ENCODE measurements at regions not wholly inside any gene's neighbourhood (a gene's known extent, or its start where the extent isn't known, plus 50 kb on each side); places are given as distances from the start of the nearest gene placed in this dataset.

DNA sequence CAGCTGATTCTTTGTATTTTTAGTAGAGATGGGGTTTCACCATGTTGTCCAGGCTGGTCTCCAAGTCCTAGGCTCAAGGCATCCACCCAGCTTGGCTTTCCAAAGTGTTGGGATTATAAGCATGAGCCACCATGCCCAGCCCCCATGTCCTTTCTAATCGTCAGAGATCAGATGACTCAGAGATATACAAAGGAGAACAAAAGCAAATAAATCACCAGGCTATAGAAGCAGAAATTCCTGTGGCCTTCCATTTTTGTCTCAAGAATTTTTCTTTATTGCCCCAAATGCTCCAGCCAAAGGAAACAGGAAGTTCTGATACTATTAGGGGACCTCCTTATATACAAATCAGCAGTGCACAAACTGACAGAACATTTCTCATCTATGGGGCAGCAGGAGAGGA lies 207.8 kb downstream of the RFC3 start:
- Histone ChIP-seq H3K27me3 (ENCODE audit: control insufficient read depth, insufficient read depth, low read length) (no peaks in the 10 kb centered on the region), H3K9ac (ENCODE audit: low read depth, low read length) (no peak overlapping the region), H3K36me3 (ENCODE audit: control insufficient read depth, insufficient read depth, low read length) (no peaks in the 10 kb centered on the region), H3K9me3 (ENCODE audit: control insufficient read depth, insufficient read depth, low read length) (peaks cover 14% of the 10 kb centered on the region; the same call in 1 of the 2 replicates), H3K4me3 (ENCODE audit: low read depth, low read length) (no peak overlapping the region), H3K27ac (ENCODE audit: low read depth, low read length) (no peak overlapping the region), H3K4me1 (ENCODE audit: control insufficient read depth, insufficient read depth, low read length) (no peaks in the 10 kb centered on the region)

DNA sequence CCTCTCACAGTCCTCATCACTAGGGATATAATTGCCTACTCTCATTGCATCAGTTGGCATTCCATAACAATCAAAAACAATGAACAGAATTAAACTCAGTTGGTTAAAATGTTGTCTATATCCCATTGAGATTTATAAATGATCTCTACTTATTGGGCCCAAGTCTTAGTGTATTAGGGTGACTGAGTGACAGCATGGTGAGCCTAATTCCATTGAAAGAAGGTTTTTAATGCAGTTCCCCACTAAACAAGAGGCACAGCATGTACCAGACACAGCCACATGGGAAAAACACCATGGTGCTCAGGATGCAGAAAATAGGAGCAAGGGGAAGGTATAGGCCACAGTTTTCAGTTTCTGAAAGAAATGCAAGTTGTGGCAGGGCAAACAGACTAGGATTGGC lies 208.4 kb downstream of the RFC3 start:
- Histone ChIP-seq H3K9ac (ENCODE audit: low read depth, low read length) (no peak overlapping the region), H3K27me3 (ENCODE audit: control insufficient read depth, insufficient read depth, low read length) (no peaks in the 10 kb centered on the region), H3K4me1 (ENCODE audit: control insufficient read depth, insufficient read depth, low read length) (no peaks in the 10 kb centered on the region), H3K4me3 (ENCODE audit: low read depth, low read length) (no peak overlapping the region), H3K36me3 (ENCODE audit: control insufficient read depth, insufficient read depth, low read length) (no peaks in the 10 kb centered on the region), H3K27ac (ENCODE audit: low read depth, low read length) (no peak overlapping the region), H3K9me3 (ENCODE audit: control insufficient read depth, insufficient read depth, low read length) (peaks cover 14% of the 10 kb centered on the region; the same call in 1 of the 2 replicates)

DNA sequence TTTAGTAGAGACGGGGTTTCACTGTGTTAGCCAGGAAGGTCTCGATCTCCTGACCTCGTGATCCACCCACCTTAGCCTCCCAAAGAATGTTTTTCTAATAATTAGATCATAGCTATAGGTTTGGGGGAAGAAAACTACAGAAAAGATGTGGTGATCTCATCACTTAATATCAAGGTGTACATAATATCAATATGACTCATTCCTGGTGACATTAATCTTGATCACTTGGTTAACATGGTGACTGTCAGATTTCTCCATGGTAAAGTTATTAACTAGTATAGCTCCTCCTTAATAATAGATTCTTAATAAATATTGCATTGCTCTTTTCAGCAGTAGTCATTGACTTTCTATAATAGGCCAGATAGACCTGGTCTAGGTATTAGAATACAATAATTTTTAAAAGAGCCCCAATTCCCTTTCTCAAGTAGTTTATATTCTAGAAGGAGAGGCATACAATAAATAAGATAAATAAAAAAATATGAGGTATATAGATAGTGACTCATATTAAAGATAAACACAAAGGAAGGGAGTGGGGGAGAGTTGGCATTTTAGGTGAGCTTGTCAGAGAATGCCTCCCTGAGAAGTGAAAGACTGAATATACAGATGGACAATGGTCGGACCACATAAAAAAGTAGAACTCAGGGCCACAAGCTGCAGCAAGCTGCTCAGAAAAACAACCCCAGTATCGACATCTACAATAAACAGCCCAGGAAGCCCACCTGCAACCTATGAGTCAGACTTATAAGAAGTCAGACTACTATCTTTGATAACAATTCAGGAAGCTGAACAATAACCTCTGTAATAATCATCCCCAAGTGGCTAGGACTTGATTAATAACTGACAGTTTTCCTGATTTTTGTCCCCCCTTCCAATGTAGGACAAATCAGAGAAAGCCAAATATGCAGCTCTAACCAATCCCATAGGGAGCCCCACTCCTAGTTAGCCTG lies 210.8 kb downstream of the RFC3 start:
- Histone ChIP-seq H3K9ac (ENCODE audit: low read depth, low read length) (no peak overlapping the region), H3K9me3 (ENCODE audit: control insufficient read depth, insufficient read depth, low read length) (0 out of 2 replicates have a peak, but pooled peaks cover 11% of the 10 kb centered on the region), H3K4me3 (ENCODE audit: low read depth, low read length) (no peak overlapping the region), H3K4me1 (ENCODE audit: control insufficient read depth, insufficient read depth, low read length) (no peaks in the 10 kb centered on the region), H3K27ac (ENCODE audit: low read depth, low read length) (no peak overlapping the region), H3K36me3 (ENCODE audit: control insufficient read depth, insufficient read depth, low read length) (no peaks in the 10 kb centered on the region), H3K27me3 (ENCODE audit: control insufficient read depth, insufficient read depth, low read length) (no peaks in the 10 kb centered on the region)

DNA sequence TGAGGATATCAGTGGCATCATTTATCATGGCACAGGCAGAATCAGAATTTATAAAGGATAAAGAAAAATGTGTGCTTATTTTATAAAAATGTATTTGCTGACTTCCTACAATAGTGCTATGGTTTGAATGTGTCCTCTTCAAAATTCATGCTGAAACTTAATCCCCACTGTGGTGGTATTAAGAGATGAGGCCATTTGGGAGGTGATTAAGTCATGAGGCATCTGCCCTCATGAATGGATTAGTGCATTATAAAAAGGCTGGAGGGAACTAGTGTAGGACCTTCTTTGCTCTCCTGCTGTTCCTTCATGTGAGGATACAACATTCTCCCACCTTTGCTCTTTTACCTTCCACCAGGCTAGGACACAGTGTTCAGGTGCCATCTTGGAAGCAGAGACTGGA lies 212.8 kb downstream of the RFC3 start:
- no peak overlapping the region for H3K4me3 ChIP-seq (ENCODE audit: low read depth, low read length)
- no peaks in the 10 kb centered on the region for H3K36me3 ChIP-seq (ENCODE audit: control insufficient read depth, insufficient read depth, low read length)
- H3K9me3 ChIP-seq (ENCODE audit: control insufficient read depth, insufficient read depth, low read length): 0 out of 2 replicates have a peak, but pooled peaks cover 11% of the 10 kb centered on the region
- no peak overlapping the region for H3K27ac ChIP-seq (ENCODE audit: low read depth, low read length)
- H3K4me1 ChIP-seq (ENCODE audit: control insufficient read depth, insufficient read depth, low read length): no peaks in the 10 kb centered on the region
- no peak overlapping the region for H3K9ac ChIP-seq (ENCODE audit: low read depth, low read length)
- H3K27me3 ChIP-seq (ENCODE audit: control insufficient read depth, insufficient read depth, low read length): no peaks in the 10 kb centered on the region

DNA sequence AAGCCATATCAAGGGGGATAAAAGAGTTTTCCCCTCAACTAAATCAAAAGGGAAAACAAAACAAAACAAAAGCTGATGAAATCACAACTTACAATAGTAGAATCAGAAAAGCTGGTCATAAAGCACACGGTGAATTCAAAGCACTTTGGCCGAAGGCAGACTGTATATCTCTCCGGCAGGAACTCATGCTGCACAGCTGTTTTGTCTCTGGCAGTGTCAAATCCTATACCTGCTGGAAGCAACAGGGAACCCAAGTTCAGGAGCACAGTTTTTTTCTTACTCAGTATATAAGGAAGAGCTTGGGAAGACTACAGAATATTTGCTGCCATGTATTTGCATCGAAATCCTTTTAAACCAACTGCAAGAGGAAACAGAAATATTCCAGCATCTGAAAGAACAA lies 213.7 kb downstream of the RFC3 start:
- 0 out of 2 replicates have a peak, but pooled peaks cover 3% of the 10 kb centered on the region for H3K9me3 ChIP-seq (ENCODE audit: control insufficient read depth, insufficient read depth, low read length)
- H3K27ac ChIP-seq (ENCODE audit: low read depth, low read length): no peak overlapping the region
- no peaks in the 10 kb centered on the region for H3K27me3 ChIP-seq (ENCODE audit: control insufficient read depth, insufficient read depth, low read length)
- no peaks in the 10 kb centered on the region for H3K4me1 ChIP-seq (ENCODE audit: control insufficient read depth, insufficient read depth, low read length)
- no peak overlapping the region for H3K9ac ChIP-seq (ENCODE audit: low read depth, low read length)
- no peaks in the 10 kb centered on the region for H3K36me3 ChIP-seq (ENCODE audit: control insufficient read depth, insufficient read depth, low read length)
- no peak overlapping the region for H3K4me3 ChIP-seq (ENCODE audit: low read depth, low read length)

DNA sequence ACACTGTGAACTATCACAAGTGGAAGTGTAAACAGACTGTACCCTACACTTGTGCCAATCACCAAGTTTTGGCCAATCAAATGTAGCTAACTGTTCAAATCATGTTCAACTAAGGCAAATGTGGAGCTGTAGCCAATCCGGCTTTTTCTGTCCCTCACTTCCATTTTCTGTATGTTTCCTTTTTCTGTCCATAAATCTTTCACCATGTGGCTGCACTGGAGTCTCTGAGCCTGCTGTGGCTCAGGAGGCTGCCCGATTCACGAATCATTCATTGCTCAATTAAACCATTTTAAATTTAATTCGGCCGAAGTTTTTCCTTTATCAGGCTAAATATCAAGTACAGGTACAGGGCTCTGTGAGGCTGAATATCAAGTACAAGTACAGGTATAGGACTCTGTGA lies 216.5 kb downstream of the RFC3 start:
- no peaks in the 10 kb centered on the region for H3K36me3 ChIP-seq (ENCODE audit: control insufficient read depth, insufficient read depth, low read length)
- H3K27me3 ChIP-seq (ENCODE audit: control insufficient read depth, insufficient read depth, low read length): no peaks in the 10 kb centered on the region
- H3K27ac ChIP-seq (ENCODE audit: low read depth, low read length): no peak overlapping the region
- H3K9me3 ChIP-seq (ENCODE audit: control insufficient read depth, insufficient read depth, low read length): no peaks in the 10 kb centered on the region
- H3K4me1 ChIP-seq (ENCODE audit: control insufficient read depth, insufficient read depth, low read length): peaks cover 15% of the 10 kb centered on the region
- H3K9ac ChIP-seq (ENCODE audit: low read depth, low read length): no peak overlapping the region
- H3K4me3 ChIP-seq (ENCODE audit: low read depth, low read length): no peak overlapping the region

DNA sequence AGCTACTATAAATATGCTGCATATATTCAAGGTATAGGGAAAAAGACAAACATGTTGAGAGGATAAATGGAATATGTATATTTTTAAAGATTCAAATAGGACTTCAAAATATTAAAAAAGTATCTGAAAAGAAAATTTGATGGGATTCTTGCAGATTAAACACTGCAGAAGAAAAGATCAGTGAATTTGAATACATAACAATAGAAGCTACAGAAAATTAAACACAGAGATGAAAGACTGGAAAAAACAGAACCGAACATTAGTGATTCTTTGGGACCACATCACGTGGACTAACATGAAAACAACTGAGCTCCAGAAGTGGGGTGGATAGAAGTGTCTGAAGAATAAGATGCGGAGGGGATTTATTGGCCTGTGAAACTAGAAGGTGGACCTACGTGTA lies 217.2 kb downstream of the RFC3 start:
- H3K9me3 ChIP-seq (ENCODE audit: control insufficient read depth, insufficient read depth, low read length): no peaks in the 10 kb centered on the region
- H3K36me3 ChIP-seq (ENCODE audit: control insufficient read depth, insufficient read depth, low read length): no peaks in the 10 kb centered on the region
- no peak overlapping the region for H3K27ac ChIP-seq (ENCODE audit: low read depth, low read length)
- no peak overlapping the region for H3K9ac ChIP-seq (ENCODE audit: low read depth, low read length)
- no peaks in the 10 kb centered on the region for H3K27me3 ChIP-seq (ENCODE audit: control insufficient read depth, insufficient read depth, low read length)
- peaks cover 15% of the 10 kb centered on the region for H3K4me1 ChIP-seq (ENCODE audit: control insufficient read depth, insufficient read depth, low read length)
- no peak overlapping the region for H3K4me3 ChIP-seq (ENCODE audit: low read depth, low read length)

DNA sequence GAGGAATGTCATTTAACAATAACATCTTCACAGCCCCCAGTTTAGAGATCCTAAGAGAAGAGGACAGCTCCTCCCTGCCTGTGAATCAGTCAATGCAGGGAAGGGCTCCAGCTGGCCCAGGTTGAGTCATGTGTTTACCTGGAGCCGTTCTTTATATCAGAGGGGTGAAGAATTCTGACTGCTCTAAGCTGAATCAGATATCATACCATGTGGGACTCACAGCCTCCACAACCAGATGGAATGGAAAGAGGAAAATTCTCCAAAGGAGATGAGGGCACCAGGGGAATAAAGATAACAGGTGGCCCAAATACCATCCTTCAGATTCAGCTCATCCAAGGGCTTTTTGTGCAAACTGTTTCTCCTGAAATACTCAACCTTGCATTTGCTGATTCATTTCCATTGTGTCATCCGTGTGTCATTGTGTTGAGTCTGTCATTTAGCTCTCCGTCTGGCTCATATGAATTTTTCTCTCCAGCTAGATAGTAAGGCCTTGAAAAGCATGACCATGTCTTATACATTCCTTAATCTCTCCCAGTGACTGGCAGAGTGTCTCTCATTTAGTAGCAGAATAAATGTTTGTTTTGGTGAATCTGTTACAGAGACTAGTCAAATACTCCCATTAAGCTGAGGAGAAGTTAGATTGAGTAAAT lies 217.9 kb downstream of the RFC3 start:
- H3K27ac ChIP-seq (ENCODE audit: low read depth, low read length): no peak overlapping the region

DNA sequence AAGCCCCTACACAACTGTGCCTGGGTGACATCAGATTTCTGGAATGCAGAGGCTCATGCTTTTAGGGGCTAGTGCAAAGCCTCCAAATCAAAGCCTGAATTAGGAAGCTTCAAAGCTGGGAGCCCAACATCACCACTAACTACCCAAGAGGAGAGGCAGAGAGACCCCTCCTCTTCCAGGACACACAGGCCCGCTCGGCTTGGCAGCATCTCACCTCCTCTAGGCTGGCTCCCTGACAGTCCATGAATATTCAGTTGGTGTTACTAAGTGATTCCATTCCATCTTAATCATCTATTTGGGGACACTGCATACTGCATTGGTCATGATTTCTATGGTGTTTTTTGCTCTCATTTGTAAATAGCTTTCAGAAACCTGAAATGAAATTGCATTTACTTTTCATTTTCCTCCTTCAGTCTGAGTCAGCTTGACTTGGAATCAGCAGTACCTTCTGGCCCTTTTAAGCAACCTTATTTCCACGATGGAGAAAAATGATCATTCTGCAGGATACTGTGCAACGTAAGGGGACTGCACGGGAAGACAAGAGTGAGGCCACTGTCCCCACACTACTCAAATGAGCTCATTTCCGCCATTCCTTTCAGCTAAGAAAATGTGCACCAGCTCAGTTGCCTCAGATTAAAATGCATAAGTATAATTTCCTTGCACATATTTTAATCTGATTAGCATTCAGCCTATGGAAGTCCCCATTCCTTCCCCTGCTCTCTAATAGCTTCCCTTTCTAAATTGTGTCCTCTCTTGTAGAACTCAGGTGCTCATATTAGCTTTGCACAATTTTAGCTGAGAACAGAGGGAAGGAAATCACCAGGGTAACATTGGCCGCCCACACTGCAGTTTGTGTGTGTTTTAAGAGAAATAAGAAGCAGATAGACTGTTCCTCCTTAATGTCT lies 219.9 kb downstream of the RFC3 start:
- H3K9ac ChIP-seq (ENCODE audit: low read depth, low read length): no peak overlapping the region
- no peaks in the 10 kb centered on the region for H3K27me3 ChIP-seq (ENCODE audit: control insufficient read depth, insufficient read depth, low read length)
- peaks cover 15% of the 10 kb centered on the region for H3K4me1 ChIP-seq (ENCODE audit: control insufficient read depth, insufficient read depth, low read length)
- H3K36me3 ChIP-seq (ENCODE audit: control insufficient read depth, insufficient read depth, low read length): no peaks in the 10 kb centered on the region
- H3K27ac ChIP-seq (ENCODE audit: low read depth, low read length): no peak overlapping the region
- no peak overlapping the region for H3K4me3 ChIP-seq (ENCODE audit: low read depth, low read length)
- H3K9me3 ChIP-seq (ENCODE audit: control insufficient read depth, insufficient read depth, low read length): no peaks in the 10 kb centered on the region

More for the DNA sequence above, 217.9 kb downstream of the RFC3 start:
- Histone ChIP-seq H3K4me1 (ENCODE audit: control insufficient read depth, insufficient read depth, low read length) (peaks cover 15% of the 10 kb centered on the region), H3K36me3 (ENCODE audit: control insufficient read depth, insufficient read depth, low read length) (no peaks in the 10 kb centered on the region), H3K9ac (ENCODE audit: low read depth, low read length) (no peak overlapping the region), H3K27me3 (ENCODE audit: control insufficient read depth, insufficient read depth, low read length) (no peaks in the 10 kb centered on the region), H3K4me3 (ENCODE audit: low read depth, low read length) (no peak overlapping the region), H3K9me3 (ENCODE audit: control insufficient read depth, insufficient read depth, low read length) (no peaks in the 10 kb centered on the region)

DNA sequence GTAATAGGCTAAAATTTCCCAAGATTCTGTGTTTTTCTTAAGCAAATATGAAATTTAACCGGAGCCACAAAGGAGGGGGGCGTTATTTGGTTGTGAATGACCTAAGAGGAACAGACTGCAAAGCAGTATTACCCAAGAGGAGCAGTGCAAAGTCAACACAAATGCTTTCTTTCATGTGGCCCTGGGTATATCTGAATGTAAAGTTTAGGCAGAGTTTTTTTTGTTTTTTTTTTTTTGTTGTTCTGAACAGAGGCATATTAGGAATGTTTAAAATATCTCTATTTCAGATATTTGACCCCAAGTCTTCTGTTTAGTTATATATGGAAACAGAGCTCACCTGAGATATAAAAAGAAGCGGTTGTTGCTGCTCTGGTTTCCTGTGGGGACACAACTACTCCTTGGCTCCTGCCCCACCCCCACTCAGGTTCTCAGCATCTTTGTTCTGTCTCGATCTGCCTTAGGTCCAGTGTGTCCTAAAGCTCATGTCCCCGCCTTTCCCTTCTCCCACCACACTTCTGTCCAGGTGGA lies 220.7 kb downstream of the RFC3 start:
- H3K9me3 ChIP-seq (ENCODE audit: control insufficient read depth, insufficient read depth, low read length): no peaks in the 10 kb centered on the region
- H3K27me3 ChIP-seq (ENCODE audit: control insufficient read depth, insufficient read depth, low read length): no peaks in the 10 kb centered on the region
- no peak overlapping the region for H3K27ac ChIP-seq (ENCODE audit: low read depth, low read length)
- peaks cover 15% of the 10 kb centered on the region for H3K4me1 ChIP-seq (ENCODE audit: control insufficient read depth, insufficient read depth, low read length)
- H3K4me3 ChIP-seq (ENCODE audit: low read depth, low read length): no peak overlapping the region
- no peak overlapping the region for H3K9ac ChIP-seq (ENCODE audit: low read depth, low read length)
- no peaks in the 10 kb centered on the region for H3K36me3 ChIP-seq (ENCODE audit: control insufficient read depth, insufficient read depth, low read length)
